IPS-15b (cell line): ENCODE measurements at regions not wholly inside any gene's neighbourhood (a gene's known extent, or its start where the extent isn't known, plus 50 kb on each side); places are given as distances from the start of the nearest gene placed in this dataset.

ENCODE experiments used
- H3K27me3 ChIP-seq: one replicate; pipeline ENCODE4 v1.6.1; 2013; ENCODE audit warnings: low read length; ENCODE audit not compliant: control insufficient read depth, insufficient read depth
- H3K36me3 ChIP-seq: one replicate; pipeline ENCODE4 v1.6.1; 2013; ENCODE audit warnings: low read length; ENCODE audit not compliant: control insufficient read depth, insufficient read depth
- H3K4me1 ChIP-seq: one replicate; pipeline ENCODE4 v1.6.1; 2013; ENCODE audit warnings: mild to moderate bottlenecking, low read length; ENCODE audit not compliant: control insufficient read depth, insufficient read depth
- H3K4me3 ChIP-seq: one replicate; pipeline ENCODE4 v1.5.1; 2013; ENCODE audit warnings: low read depth, low read length
- H3K9ac ChIP-seq: one replicate; pipeline ENCODE4 v1.6.1; 2013; ENCODE audit warnings: low read depth, mild to moderate bottlenecking, low read length
- H3K9me3 ChIP-seq: one replicate; pipeline ENCODE4 v1.6.1; 2013; ENCODE audit warnings: mild to moderate bottlenecking, low read length; ENCODE audit not compliant: control insufficient read depth, insufficient read depth

- Histone ChIP-seq H3K27me3 (no peaks in the 10 kb centered on the region), H3K36me3 (no peaks in the 10 kb centered on the region), H3K4me3 (no peak overlapping the region), H3K9me3 (no peaks in the 10 kb centered on the region), H3K4me1 (no peaks in the 10 kb centered on the region), H3K9ac (no peak overlapping the region)
Measured at GRCh38 chr3:24598695-24599470, 104.2 kb upstream of the THRB start.

- H3K27me3 ChIP-seq, result no peaks in the 10 kb centered on the region
- H3K9me3 ChIP-seq, result no peaks in the 10 kb centered on the region
- H3K4me1 ChIP-seq, result peaks cover 5% of the 10 kb centered on the region
- H3K4me3 ChIP-seq, result no peak overlapping the region
- H3K9ac ChIP-seq, result no peak overlapping the region
- H3K36me3 ChIP-seq, result no peaks in the 10 kb centered on the region
Measured at GRCh38 chr3:24601066-24601939, 106.7 kb upstream of the THRB start.

- Histone ChIP-seq H3K36me3 (no peaks in the 10 kb centered on the region), H3K4me3 (no peak overlapping the region), H3K4me1 (peaks cover 5% of the 10 kb centered on the region), H3K9ac (no peak overlapping the region), H3K9me3 (no peaks in the 10 kb centered on the region), H3K27me3 (no peaks in the 10 kb centered on the region)
Measured at GRCh38 chr3:24604215-24604614, 109.6 kb upstream of the THRB start.

DNA sequence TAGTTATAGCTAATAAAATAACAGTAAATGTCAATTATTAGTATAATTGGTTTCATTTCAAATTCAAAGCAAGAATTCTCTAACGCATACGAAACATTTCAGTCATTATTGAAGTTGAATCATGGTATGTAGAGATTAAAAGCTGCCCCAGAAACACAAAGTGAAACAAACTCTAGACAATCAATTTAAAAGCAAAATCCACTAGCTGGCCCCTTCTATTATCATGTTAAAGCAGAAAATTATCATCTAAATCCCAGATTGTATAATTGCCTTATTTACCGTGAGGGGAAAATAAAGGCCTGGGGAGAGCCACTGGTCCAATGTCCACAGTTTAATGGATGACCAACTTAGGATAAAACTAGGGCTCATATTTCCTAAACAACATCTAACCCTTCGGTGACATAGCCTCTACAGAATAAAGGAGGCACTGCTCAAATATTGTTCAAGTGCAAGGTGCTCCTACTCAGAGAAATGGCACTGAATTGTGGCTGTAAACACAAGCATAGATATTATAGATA is 110.9 kb upstream of the THRB start:
- Histone ChIP-seq H3K4me3 (no peak overlapping the region), H3K4me1 (peaks cover 5% of the 10 kb centered on the region), H3K27me3 (no peaks in the 10 kb centered on the region), H3K36me3 (no peaks in the 10 kb centered on the region), H3K9ac (no peak overlapping the region), H3K9me3 (no peaks in the 10 kb centered on the region)

GRCh38 chr3:24607281-24607680 is 112.6 kb upstream of the THRB start:
- no peak overlapping the region for H3K4me3 ChIP-seq
- no peaks in the 10 kb centered on the region for H3K27me3 ChIP-seq
- H3K36me3 ChIP-seq, result no peaks in the 10 kb centered on the region
- H3K9me3 ChIP-seq, result no peaks in the 10 kb centered on the region
- no peak overlapping the region for H3K9ac ChIP-seq
- peaks cover 5% of the 10 kb centered on the region for H3K4me1 ChIP-seq

DNA sequence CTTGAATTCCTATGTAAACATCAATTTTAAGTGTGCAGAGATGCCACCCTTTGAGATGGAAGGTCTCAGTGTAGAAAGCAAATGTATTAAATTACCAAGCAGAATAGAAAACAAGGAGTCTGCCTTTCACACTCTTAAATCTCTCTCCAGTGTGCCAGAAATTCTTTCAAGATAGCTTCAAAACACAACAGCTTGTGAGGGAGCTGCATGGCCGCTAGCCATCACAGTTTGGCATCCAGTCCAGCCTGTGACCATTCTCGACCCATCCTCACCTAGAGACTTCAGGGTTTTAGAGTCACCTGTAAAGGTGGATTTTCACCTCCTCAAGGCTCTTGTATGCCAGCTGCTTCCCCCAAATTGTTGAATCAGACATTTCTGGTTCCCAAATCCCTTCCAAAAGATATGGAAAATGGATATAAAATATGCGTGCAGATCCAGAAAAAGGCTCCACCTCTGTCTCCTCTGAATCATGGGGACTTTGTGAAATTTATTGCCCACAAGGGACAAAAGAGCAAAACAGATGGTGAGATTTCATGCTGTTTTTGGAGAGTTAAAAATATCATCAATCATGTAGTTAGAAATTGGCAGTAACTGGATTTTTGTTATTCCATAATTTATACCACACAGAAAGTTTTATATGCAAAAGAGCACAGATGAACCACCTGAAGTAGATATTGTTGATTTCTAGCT is 114.2 kb upstream of the THRB start:
- Histone ChIP-seq H3K36me3 (no peaks in the 10 kb centered on the region), H3K27me3 (no peaks in the 10 kb centered on the region), H3K4me1 (peaks cover 5% of the 10 kb centered on the region), H3K9ac (no peak overlapping the region), H3K9me3 (no peaks in the 10 kb centered on the region), H3K4me3 (no peak overlapping the region)

DNA sequence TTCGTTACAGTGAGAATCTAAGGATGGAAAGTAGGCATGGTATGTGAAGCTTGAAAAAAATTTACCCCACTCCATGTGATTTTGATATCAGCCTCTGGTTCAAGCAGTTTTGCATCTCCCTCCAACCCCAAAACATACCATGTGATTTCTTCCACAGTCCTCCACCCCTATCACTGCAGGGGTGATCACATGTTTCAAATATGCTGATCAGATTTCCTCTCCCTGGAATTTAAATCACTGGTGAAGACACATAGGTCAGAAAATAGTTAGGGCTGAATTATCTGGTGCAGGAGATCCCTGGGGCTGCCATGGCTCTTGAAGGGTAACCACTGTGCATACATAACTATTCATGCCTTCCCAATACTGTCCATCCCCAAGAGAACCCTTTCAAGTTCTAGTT is 119.7 kb upstream of the THRB start:
- no peak overlapping the region for H3K4me3 ChIP-seq
- H3K36me3 ChIP-seq, result no peaks in the 10 kb centered on the region
- H3K4me1 ChIP-seq, result no peaks in the 10 kb centered on the region
- H3K27me3 ChIP-seq, result no peaks in the 10 kb centered on the region
- H3K9ac ChIP-seq, result no peak overlapping the region
- H3K9me3 ChIP-seq, result no peaks in the 10 kb centered on the region

DNA sequence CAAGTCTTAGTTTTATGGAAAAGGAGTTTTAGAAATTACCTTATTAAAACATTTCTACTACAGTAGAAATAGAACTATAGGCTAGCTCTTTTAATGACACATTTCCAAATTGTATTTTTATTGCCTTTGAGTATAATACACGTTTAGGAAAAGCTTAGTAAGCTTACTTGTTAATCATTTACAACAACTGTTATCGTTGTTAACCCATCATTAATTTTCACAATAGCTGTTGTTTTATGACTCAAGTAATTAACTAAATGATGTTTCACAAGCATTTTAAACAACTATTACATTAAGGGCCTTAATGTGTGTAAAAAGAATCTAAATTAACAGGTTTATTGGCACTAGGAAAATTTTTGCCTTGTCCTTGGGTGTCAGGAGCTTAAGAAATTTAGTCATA is 120.5 kb upstream of the THRB start:
- H3K4me1 ChIP-seq, result no peaks in the 10 kb centered on the region
- H3K4me3 ChIP-seq, result no peak overlapping the region
- H3K36me3 ChIP-seq, result no peaks in the 10 kb centered on the region
- H3K9me3 ChIP-seq, result no peaks in the 10 kb centered on the region
- no peak overlapping the region for H3K9ac ChIP-seq
- no peaks in the 10 kb centered on the region for H3K27me3 ChIP-seq

DNA sequence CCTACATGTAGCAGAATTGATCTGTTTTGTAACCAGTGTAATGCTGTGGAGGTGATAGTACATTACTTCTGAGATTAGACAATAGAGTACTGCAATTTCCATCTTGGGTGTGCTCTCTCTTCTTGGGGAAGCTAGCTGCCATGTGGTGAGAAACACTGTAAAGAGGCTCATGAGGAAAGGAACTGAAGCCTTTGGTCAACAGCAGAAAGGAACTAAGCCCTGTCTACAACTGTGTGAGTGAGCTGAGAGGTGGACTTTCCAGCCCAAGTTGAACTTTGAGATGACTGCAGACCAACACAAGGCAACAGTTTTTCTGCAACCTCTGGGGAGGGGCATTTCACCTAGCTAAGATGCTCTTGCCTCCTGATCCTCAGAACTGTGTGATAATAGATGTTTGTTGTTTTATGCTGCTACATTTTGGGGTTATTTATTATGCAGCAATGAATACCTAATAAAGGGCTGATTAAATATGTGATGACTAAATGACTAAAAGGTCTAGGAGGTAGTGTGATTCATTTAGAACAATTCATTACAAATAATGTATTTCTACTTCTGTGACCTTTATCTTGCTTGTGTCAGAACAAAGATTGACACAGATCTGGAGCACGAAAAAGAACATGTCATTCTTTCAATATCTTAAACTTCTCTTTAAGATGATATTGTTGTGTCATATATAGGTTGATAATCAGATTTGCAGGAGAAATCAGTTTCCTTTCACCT is 121.6 kb upstream of the THRB start:
- Histone ChIP-seq H3K9ac (no peak overlapping the region), H3K36me3 (no peaks in the 10 kb centered on the region), H3K27me3 (no peaks in the 10 kb centered on the region), H3K4me3 (no peak overlapping the region), H3K9me3 (no peaks in the 10 kb centered on the region), H3K4me1 (no peaks in the 10 kb centered on the region)

- no peaks in the 10 kb centered on the region for H3K4me1 ChIP-seq
- H3K9ac ChIP-seq, result no peak overlapping the region
- H3K4me3 ChIP-seq, result no peak overlapping the region
- peaks cover 4% of the 10 kb centered on the region for H3K9me3 ChIP-seq
- no peaks in the 10 kb centered on the region for H3K27me3 ChIP-seq
- H3K36me3 ChIP-seq, result no peaks in the 10 kb centered on the region
Measured at GRCh38 chr3:24622138-24622537, 127.5 kb upstream of the THRB start.

- no peaks in the 10 kb centered on the region for H3K4me1 ChIP-seq
- H3K36me3 ChIP-seq, result no peaks in the 10 kb centered on the region
- H3K9me3 ChIP-seq, result peaks cover 4% of the 10 kb centered on the region
- H3K9ac ChIP-seq, result no peak overlapping the region
- H3K4me3 ChIP-seq, result no peak overlapping the region
- H3K27me3 ChIP-seq, result no peaks in the 10 kb centered on the region
Measured at GRCh38 chr3:24622696-24623225, 128.1 kb upstream of the THRB start.
